NCI-H187 treated with DMSO at 0.1 percent for 48 hours (cell line): ENCODE measurements at regions not wholly inside any gene's neighbourhood (a gene's known extent, or its start where the extent isn't known, plus 50 kb on each side); places are given as distances from the start of the nearest gene placed in this dataset.

Experiments used
- DNase-seq: peaks from one replicate; lab custom pipeline; 2025; lab: John Stamatoyannopoulos, UW

GRCh38 chr11:123378096-123378495 lies 52.0 kb upstream of the GRAMD1B start:
- DNase-seq: no peak

GRCh38 chr11:123377355-123377754 lies 52.7 kb upstream of the GRAMD1B start:
- no peak for DNase-seq

GRCh38 chr11:123375832-123376231 lies 54.2 kb upstream of the GRAMD1B start:
- no peak for DNase-seq

GRCh38 chr11:123374622-123374968 lies 55.5 kb upstream of the GRAMD1B start:
- no peak for DNase-seq

- DNase-seq: no peak
These were observed 56.1 kb upstream of the GRAMD1B start for GRCh38 chr11:123373754-123374621.

GRCh38 chr11:123371506-123372297 lies 58.4 kb upstream of the GRAMD1B start:
- no peak for DNase-seq

- DNase-seq: no peak
These were observed 63.1 kb upstream of the GRAMD1B start for GRCh38 chr11:123366924-123367323.

GRCh38 chr11:123365955-123366354 lies 64.1 kb upstream of the GRAMD1B start:
- no peak for DNase-seq

- DNase-seq: no peak
These were observed 66.0 kb upstream of the GRAMD1B start for GRCh38 chr11:123364080-123364479.

- no peak for DNase-seq
These were observed 66.5 kb upstream of the GRAMD1B start for GRCh38 chr11:123363556-123363955.

- no peak for DNase-seq
These were observed 67.1 kb upstream of the GRAMD1B start for GRCh38 chr11:123362941-123363340.

GRCh38 chr11:123362186-123362585 lies 67.9 kb upstream of the GRAMD1B start:
- no peak for DNase-seq

- DNase-seq: no peak
These were observed 69.0 kb upstream of the GRAMD1B start for GRCh38 chr11:123361110-123361509.

GRCh38 chr11:123360267-123360936 lies 69.7 kb upstream of the GRAMD1B start:
- no peak for DNase-seq

GRCh38 chr11:123357990-123358827 lies 71.9 kb upstream of the GRAMD1B start:
- DNase-seq: no peak

- no peak for DNase-seq
These were observed 72.6 kb upstream of the GRAMD1B start for GRCh38 chr11:123357353-123357989.

GRCh38 chr11:123356539-123356938 lies 73.5 kb upstream of the GRAMD1B start:
- no peak for DNase-seq

- DNase-seq: no peak
These were observed 75.6 kb upstream of the GRAMD1B start for GRCh38 chr11:123354371-123354975.

GRCh38 chr11:123351375-123351774 lies 78.7 kb upstream of the GRAMD1B start:
- no peak for DNase-seq

GRCh38 chr11:123349382-123349781 lies 80.7 kb upstream of the GRAMD1B start:
- no peak for DNase-seq
